SU-DHL-6 (cell line): ENCODE measurements at regions not wholly inside any gene's neighbourhood (a gene's known extent, or its start where the extent isn't known, plus 50 kb on each side); places are given as distances from the start of the nearest gene placed in this dataset.

Source experiments
- H2AFZ ChIP-seq: fragments of 200-600 bp; sonication (generic); 2 replicates; pipeline ENCODE4 v1.6.1; 2014; ENCODE audit warnings: low read depth, mild to moderate bottlenecking, moderate library complexity, mixed read lengths, antibody characterized with exemption, low read length; ENCODE audit not compliant: severe bottlenecking
- H3F3A ChIP-seq: fragments of 200-600 bp; shearing (Covaris generic); 2 replicates; pipeline ENCODE4 v1.6.0; 2016; ENCODE audit warnings: antibody characterized with exemption, mild to moderate bottlenecking; ENCODE audit not compliant: insufficient read depth
- H3K27ac ChIP-seq: fragments of 200-600 bp; sonication (generic); 2 replicates; pipeline ENCODE4 v1.5.1; 2016; ENCODE audit warnings: low read depth, mild to moderate bottlenecking, low read length, moderate library complexity, mixed read lengths
- H3K27me3 ChIP-seq: fragments of 200-600 bp; sonication (generic), shearing (Covaris generic); 2 replicates; pipeline ENCODE4 v1.6.0; 2014; ENCODE audit warnings: mild to moderate bottlenecking, low read length
- H3K36me3 ChIP-seq: fragments of 200-600 bp; sonication (generic); 2 replicates; pipeline ENCODE4 v1.6.1; 2014; ENCODE audit warnings: mild to moderate bottlenecking, low read length, mixed read lengths
- H3K4me2 ChIP-seq: fragments of 300-600, 200-600 bp; shearing (Covaris generic), sonication (generic); 2 replicates; pipeline ENCODE4 v1.6.0; 2014; ENCODE audit warnings: low read length, low read depth, mild to moderate bottlenecking; ENCODE audit not compliant: poor library complexity, severe bottlenecking
- H3K4me3 ChIP-seq: fragments of 200-600 bp; sonication (generic); 2 replicates; pipeline ENCODE4 v1.5.1; 2014; ENCODE audit warnings: antibody characterized with exemption, low read length, mild to moderate bottlenecking, mixed read lengths; ENCODE audit not compliant: insufficient read depth, poor library complexity, severe bottlenecking
- H3K79me2 ChIP-seq: fragments of 200-600 bp; sonication (generic); 2 replicates; pipeline ENCODE4 v1.6.1; 2014; ENCODE audit warnings: mild to moderate bottlenecking, low read length, moderate library complexity; ENCODE audit not compliant: insufficient read depth
- H3K9ac ChIP-seq: fragments of 200-600 bp; sonication (generic); 2 replicates; pipeline ENCODE4 v1.7.0; 2014; ENCODE audit warnings: mild to moderate bottlenecking, low read length
- H3K9me2 ChIP-seq: fragments of 200-600 bp; sonication (generic); replicated peaks from 2 replicates; pipeline ENCODE4 v1.6.1; 2014; ENCODE audit warnings: low read length; ENCODE audit not compliant: insufficient read depth
- H3K9me3 ChIP-seq: fragments of 200-600 bp; sonication (generic); 2 replicates; pipeline ENCODE4 v1.6.1; 2014; ENCODE audit warnings: low read length, mixed read lengths; ENCODE audit not compliant: insufficient read depth
- H4K20me1 ChIP-seq: fragments of 200-600 bp; sonication (generic); 2 replicates; pipeline ENCODE4 v1.6.1; 2014; ENCODE audit warnings: low read depth, mild to moderate bottlenecking, antibody characterized with exemption, low read length, moderate library complexity, mixed read lengths
- EZH2phosphoT487 ChIP-seq: fragments of 200-600 bp; sonication (generic), shearing (Covaris generic); conservative IDR thresholded peaks from 2 replicates; pipeline ENCODE4 v1.6.1; 2018; ENCODE audit warnings: mild to moderate bottlenecking, antibody characterized with exemption, low read length, moderate library complexity, mixed read lengths
- TF ChIP-seq, protein P1 (sequence below): fragments of 200-600 bp; sonication (generic); IDR thresholded peaks from one replicate; pipeline ENCODE4 v1.5.1; 2017; ENCODE audit warnings: antibody characterized with exemption, mild to moderate bottlenecking, low read length, moderate library complexity; ENCODE audit not compliant: insufficient read depth, poor library complexity, severe bottlenecking

- no peaks in the 10 kb centered on the region for H3F3A ChIP-seq
- no peaks in the 10 kb centered on the region for H3K36me3 ChIP-seq
- no peak overlapping the region for H3K4me3 ChIP-seq
- H3K4me2 ChIP-seq, result no peak overlapping the region
- TF ChIP-seq, protein P1, sequence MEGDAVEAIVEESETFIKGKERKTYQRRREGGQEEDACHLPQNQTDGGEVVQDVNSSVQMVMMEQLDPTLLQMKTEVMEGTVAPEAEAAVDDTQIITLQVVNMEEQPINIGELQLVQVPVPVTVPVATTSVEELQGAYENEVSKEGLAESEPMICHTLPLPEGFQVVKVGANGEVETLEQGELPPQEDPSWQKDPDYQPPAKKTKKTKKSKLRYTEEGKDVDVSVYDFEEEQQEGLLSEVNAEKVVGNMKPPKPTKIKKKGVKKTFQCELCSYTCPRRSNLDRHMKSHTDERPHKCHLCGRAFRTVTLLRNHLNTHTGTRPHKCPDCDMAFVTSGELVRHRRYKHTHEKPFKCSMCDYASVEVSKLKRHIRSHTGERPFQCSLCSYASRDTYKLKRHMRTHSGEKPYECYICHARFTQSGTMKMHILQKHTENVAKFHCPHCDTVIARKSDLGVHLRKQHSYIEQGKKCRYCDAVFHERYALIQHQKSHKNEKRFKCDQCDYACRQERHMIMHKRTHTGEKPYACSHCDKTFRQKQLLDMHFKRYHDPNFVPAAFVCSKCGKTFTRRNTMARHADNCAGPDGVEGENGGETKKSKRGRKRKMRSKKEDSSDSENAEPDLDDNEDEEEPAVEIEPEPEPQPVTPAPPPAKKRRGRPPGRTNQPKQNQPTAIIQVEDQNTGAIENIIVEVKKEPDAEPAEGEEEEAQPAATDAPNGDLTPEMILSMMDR, result no peak
- H3K9ac ChIP-seq, result no peak overlapping the region
- H3K79me2 ChIP-seq, result no peaks in the 10 kb centered on the region
- H3K27ac ChIP-seq, result no peak overlapping the region
- no peaks in the 10 kb centered on the region for H3K9me3 ChIP-seq
- no peaks in the 10 kb centered on the region for H4K20me1 ChIP-seq
- H3K27me3 ChIP-seq, result no peaks in the 10 kb centered on the region
- no peaks in the 10 kb centered on the region for H3K9me2 ChIP-seq
- no peak overlapping the region for H2AFZ ChIP-seq
These were observed 136.3 kb upstream of the PZP start for GRCh38 chr12:9344541-9344940.

GRCh38 chr12:9343731-9344130 is 135.5 kb upstream of the PZP start:
- Histone ChIP-seq H3K79me2 (no peaks in the 10 kb centered on the region), H3K27me3 (no peaks in the 10 kb centered on the region), H3K9me2 (no peaks in the 10 kb centered on the region), H3K4me3 (no peak overlapping the region), H3K4me2 (no peak overlapping the region), H2AFZ (no peak overlapping the region), H3K9me3 (no peaks in the 10 kb centered on the region), H3K36me3 (no peaks in the 10 kb centered on the region), H3F3A (no peaks in the 10 kb centered on the region), H4K20me1 (no peaks in the 10 kb centered on the region), H3K27ac (no peak overlapping the region), H3K9ac (no peak overlapping the region)
- no peak for TF ChIP-seq EZH2phosphoT487
- TF ChIP-seq, protein P1, result no peak

DNA sequence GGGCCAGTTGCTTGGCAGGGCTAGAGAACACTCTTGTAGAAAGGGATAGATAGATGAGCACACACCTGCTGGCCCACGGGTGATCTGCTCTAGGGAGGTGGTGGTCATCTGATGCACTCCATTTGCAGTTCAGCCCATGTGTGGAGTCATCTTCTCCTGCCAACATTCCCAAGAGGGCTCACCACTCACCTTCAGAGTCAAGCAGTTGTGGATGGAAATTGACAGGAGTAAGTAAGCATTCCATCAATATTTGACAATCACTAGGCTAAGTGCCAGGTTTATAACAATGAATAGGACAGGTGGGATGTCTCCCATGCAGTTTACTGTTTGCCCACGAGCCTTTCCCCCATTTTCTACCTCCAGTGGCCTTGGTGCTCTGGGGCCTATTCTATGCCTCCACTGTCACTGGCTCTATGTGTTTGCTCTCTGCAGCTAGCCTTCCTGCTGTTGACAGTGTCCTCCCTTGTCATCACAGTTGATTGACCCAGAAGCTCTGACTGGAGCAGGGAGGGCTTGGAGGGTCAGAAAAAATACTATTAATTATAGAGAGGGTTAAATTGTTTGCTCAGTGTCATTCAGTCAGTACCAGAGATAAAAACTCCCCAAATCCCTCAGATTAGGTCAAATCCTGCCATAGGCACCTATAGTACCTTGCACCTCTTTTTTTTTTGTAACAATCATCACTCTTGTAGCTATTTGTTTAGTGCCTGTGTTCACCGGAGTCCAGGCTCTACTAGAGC is 134.6 kb upstream of the PZP start:
- Histone ChIP-seq H3K9me2 (no peaks in the 10 kb centered on the region), H3K4me2 (no peak overlapping the region), H3K27ac (no peak overlapping the region), H3K36me3 (no peaks in the 10 kb centered on the region), H3K4me3 (no peak overlapping the region), H3K9me3 (no peaks in the 10 kb centered on the region), H3K27me3 (no peaks in the 10 kb centered on the region), H3F3A (no peaks in the 10 kb centered on the region), H3K9ac (no peak overlapping the region), H3K79me2 (no peaks in the 10 kb centered on the region), H4K20me1 (no peaks in the 10 kb centered on the region), H2AFZ (no peak overlapping the region)
- TF ChIP-seq, protein P1, result no peak
- TF ChIP-seq EZH2phosphoT487, result no peak
